Nephron (organoid): ENCODE measurements at regions not wholly inside any gene's neighbourhood (a gene's known extent, or its start where the extent isn't known, plus 50 kb on each side); places are given as distances from the start of the nearest gene placed in this dataset.

Experiments used
- H3K27ac Mint-ChIP-seq, 3 experiments: 2 replicates each; pipeline ENCODE4 v1.8.0; 2020; ENCODE audit warnings: mixed read lengths in 3 of 3, mild to moderate bottlenecking in 2 of 3, moderate library complexity in 1 of 3
- H3K27me3 Mint-ChIP-seq: 2 replicates; pipeline ENCODE4 v1.8.0; 2021; ENCODE audit warnings: low read depth, mild to moderate bottlenecking, moderate library complexity, mixed read lengths
- H3K36me3 Mint-ChIP-seq: 2 replicates; pipeline ENCODE4 v1.8.0; 2020; ENCODE audit warnings: low read depth, mixed read lengths
- H3K4me1 Mint-ChIP-seq: 2 replicates; pipeline ENCODE4 v1.8.0; 2020; ENCODE audit warnings: mixed read lengths
- H3K4me3 Mint-ChIP-seq, 3 experiments: 2 replicates each; pipeline ENCODE4 v1.8.0; 2020; ENCODE audit warnings: mild to moderate bottlenecking in 3 of 3, mixed read lengths in 3 of 3, moderate library complexity in 2 of 3
- H3K9me3 Mint-ChIP-seq: 2 replicates; pipeline ENCODE4 v1.8.0; 2020; ENCODE audit warnings: mixed read lengths
- TF ChIP-seq, protein P1 (sequence below), 3 experiments: fragments of 200-600 bp; sonication (generic); IDR thresholded peaks; one replicate each; pipeline ENCODE4 v1.5.0; 2021; ENCODE audit warnings: antibody characterized with exemption in 3 of 3; ENCODE audit not compliant: unreplicated experiment in 3 of 3

- H3K27ac Mint-ChIP-seq: peak overlapping the region in 2 of 3 experiments; percentile 41 to 66
- peaks cover 19% of the 10 kb centered on the region for H3K9me3 Mint-ChIP-seq
- TF ChIP-seq, protein P1, sequence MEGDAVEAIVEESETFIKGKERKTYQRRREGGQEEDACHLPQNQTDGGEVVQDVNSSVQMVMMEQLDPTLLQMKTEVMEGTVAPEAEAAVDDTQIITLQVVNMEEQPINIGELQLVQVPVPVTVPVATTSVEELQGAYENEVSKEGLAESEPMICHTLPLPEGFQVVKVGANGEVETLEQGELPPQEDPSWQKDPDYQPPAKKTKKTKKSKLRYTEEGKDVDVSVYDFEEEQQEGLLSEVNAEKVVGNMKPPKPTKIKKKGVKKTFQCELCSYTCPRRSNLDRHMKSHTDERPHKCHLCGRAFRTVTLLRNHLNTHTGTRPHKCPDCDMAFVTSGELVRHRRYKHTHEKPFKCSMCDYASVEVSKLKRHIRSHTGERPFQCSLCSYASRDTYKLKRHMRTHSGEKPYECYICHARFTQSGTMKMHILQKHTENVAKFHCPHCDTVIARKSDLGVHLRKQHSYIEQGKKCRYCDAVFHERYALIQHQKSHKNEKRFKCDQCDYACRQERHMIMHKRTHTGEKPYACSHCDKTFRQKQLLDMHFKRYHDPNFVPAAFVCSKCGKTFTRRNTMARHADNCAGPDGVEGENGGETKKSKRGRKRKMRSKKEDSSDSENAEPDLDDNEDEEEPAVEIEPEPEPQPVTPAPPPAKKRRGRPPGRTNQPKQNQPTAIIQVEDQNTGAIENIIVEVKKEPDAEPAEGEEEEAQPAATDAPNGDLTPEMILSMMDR (IDR thresholded peaks at IDR 0.05; ENCODE audit: unreplicated experiment in 3 of 3): no peak
- no peaks in the 10 kb centered on the region for H3K4me1 Mint-ChIP-seq
- H3K27me3 Mint-ChIP-seq: no peaks in the 10 kb centered on the region
- peaks cover 6% of the 10 kb centered on the region for H3K36me3 Mint-ChIP-seq
- H3K4me3 Mint-ChIP-seq: no peak overlapping the region
These were observed 51.4 kb upstream of the XIST start for GRCh38 chrX:73903941-73904340.
